Right forelimb (tissue), 1 donor: ENCODE measurements at regions not wholly inside any gene's neighbourhood (a gene's known extent, or its start where the extent isn't known, plus 50 kb on each side); places are given as distances from the start of the nearest gene placed in this dataset.
"Not testable (repeated sequence)": the region's sequence is repeated elsewhere in the genome, so short reads cannot be mapped to it uniquely, and the experiment has no call there.

Experiments
- DNase-seq: peaks from one replicate; pipeline ENCODE4 v3.0.0-alpha.2; 2018

DNA sequence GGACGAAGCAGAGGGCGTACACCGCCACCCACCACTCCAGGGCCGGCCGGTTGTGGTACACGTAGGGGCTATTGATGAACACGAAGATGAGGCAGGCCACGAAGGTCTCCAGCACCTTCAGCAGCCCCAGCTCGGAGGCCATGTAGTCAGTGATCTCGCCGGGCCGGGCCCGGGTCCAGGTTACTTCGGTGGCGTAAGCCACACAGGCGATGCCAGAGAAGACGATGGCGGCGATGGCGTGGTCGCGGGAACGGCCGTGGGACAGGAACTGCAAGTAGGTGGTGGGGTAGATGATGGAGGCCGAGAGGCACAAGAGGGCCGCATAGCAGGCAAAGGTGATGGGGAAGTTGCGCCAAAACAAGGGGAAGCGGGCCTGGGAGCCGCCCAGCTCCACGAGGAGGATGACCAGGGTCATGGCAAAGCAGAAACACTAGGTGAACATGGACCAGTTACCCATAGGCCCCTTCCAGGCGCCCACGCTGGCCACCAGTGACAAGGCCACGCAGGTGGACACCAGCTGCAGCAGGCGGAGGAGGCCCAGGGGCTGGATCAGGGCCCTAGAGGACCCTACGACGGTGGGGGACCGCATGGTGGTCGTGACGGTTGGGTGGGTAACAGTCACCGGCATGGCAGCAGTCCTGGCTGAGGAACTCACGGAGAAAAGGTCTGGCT is 128.4 kb upstream of the FAM98A start:
- no peak for DNase-seq

GRCh38 chr2:33726415-33726814 is 127.3 kb upstream of the FAM98A start:
- DNase-seq: no peak

DNA sequence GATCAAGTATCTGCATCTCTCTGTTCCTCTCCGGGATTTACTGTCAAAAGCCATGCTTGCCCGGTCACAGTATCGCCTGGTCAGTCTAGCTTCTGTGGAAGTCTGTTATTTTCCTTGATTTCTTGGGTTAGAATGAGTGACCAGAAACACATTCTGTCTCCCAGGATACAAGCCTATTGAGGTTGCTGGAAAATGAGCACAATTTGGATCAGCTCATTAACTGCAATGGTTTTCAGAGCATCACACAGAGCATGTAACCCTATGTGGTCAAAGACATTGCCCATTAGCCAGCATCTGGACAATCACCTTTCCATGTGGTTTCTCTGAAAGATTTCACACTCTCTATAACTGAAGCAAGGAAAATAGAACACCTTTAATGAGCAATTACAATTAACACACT is 124.2 kb upstream of the FAM98A start:
- no peak for DNase-seq

- no peak for DNase-seq
Observed at GRCh38 chr2:33719067-33719466, 120.0 kb upstream of the FAM98A start.

DNA sequence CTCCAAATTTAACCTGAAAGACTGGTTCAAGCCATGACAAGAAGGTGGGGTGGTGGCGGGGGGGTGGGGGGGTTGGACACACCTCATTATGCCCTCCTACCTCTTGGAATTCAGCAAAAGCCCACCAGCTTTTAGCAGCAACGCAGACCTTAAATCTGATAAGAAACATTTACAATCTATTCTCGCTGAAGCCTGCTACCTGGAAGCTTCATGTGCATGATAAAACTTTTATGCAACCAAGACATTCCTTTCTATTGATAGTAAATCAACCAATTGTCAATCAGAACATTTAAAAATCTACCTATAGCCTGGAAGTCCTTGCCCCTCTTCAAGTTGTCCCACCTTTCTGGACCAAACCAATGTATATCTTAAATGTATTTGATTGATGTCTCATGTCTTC is 113.6 kb upstream of the FAM98A start:
- no peak for DNase-seq

GRCh38 chr2:33709951-33710350 is 110.9 kb upstream of the FAM98A start:
- DNase-seq: no peak

DNA sequence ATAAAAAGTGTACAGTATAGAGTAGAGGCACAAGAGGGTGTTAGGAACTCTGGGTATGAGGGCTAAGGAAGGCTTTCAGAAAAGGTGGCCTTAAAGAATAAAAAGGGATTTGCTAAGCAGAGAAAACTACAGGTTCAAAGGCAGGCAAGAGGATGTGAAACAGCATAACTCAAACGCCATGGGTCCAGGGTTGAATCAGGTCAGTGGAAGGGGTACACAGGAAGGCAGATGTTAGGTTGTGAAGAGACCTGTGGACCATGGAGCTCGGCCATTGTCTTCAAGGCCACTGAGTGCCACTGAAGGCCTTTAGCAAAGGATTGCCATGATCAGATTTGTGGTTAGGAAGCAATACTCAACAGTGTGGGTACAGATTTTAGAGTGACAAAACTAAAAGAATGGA is 108.2 kb upstream of the FAM98A start:
- DNase-seq: no peak

- no peak for DNase-seq
Observed at GRCh38 chr2:33706410-33706809, 107.3 kb upstream of the FAM98A start.

- no peak for DNase-seq
Observed at GRCh38 chr2:33704406-33704855, 105.3 kb upstream of the FAM98A start.

DNA sequence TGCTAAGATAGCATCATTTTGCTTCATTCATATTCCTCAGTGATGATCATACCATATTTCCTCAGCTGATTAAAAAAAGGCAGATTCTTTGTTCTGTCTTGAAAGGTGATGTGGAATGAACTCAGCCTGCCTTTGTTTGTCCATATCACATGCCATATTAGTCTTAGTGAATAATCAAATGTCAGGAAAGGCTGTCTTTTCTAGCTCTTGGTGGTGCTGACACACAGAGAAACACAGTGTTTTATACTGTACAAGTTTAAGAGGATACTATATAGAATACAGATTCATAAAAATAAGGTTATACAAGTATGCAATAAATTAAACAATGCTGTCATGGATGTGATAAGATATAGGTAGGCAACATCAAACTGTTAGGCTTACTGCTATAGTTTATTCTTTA is 97.1 kb upstream of the FAM98A start:
- no peak for DNase-seq

DNA sequence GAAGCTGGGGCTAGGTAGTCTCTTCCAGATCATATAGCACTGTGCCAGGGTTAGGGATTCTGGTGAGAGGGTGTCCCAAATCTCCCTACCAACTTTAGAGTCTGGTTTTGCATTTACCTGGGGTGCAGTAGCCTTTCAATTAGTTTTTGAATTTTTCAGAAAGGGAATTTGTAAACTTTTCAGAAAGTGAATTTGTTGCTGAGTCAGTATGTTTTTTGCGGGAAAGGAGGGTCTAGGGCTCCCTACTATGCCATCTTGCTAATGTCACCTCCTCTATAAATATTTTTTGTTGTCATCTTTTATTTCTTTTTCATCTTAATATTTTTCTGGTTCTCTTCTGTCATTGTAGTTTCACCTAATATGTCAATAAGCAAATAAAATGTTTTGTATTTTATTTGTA is 95.8 kb upstream of the FAM98A start:
- DNase-seq: no peak

- DNase-seq: not testable (repeated sequence)
Observed at GRCh38 chr2:33690686-33691085, 91.6 kb upstream of the FAM98A start.

GRCh38 chr2:33681364-33681757 is 82.3 kb upstream of the FAM98A start:
- no peak for DNase-seq

GRCh38 chr2:33680644-33681363 is 81.7 kb upstream of the FAM98A start:
- no peak for DNase-seq

DNA sequence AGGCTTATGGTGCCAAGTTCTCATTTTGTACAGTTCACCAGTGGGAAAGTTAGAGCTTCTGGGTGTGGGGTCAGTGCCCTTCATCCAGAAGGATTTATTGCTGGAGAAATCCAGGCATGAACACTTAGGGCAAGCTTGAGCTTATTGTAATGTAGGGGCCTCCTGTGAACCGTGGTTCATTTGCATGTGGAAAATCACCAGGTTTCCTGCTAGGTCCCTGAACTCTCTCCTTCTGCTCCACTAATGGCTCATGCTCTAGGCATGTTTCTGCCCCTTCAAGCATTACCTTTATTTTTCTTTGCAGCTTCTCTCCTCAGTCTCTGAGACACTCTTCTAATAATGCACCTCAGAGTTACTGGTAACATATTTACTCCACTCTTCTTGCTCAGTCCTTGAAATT is 79.3 kb upstream of the FAM98A start:
- DNase-seq: no peak

GRCh38 chr2:33673937-33674336 is 74.8 kb upstream of the FAM98A start:
- DNase-seq: no peak

- no peak for DNase-seq
Observed at GRCh38 chr2:33672896-33673295, 73.8 kb upstream of the FAM98A start.

- no peak for DNase-seq
Observed at GRCh38 chr2:33672389-33672788, 73.3 kb upstream of the FAM98A start.

GRCh38 chr2:33671198-33671597 is 72.1 kb upstream of the FAM98A start:
- DNase-seq: no peak

DNA sequence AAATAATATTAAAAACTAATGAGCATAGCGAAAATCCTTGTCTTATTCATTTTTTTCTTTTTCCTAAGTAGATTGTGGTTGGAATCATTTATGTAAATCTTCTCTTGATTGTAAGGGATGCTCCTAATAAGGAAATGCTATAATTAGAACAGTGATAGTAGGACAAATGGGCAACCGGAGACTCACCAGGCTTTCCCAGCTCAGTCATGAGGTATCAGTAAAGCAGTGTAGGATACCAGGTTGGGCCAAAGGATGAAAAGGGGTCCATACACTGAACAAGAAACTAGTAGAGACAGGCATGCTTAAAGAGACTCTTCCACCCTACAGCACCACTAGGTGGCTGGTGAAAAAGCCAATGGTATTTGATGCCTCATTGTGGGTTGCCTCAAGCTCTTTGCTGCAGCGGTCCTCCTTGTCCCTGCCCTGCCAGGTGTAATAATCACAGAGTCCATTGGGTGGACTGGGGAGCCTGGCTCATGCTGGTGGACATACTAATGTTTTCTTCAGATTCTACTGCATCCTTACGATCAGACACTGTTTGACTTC is 71.4 kb upstream of the FAM98A start:
- no peak for DNase-seq

DNA sequence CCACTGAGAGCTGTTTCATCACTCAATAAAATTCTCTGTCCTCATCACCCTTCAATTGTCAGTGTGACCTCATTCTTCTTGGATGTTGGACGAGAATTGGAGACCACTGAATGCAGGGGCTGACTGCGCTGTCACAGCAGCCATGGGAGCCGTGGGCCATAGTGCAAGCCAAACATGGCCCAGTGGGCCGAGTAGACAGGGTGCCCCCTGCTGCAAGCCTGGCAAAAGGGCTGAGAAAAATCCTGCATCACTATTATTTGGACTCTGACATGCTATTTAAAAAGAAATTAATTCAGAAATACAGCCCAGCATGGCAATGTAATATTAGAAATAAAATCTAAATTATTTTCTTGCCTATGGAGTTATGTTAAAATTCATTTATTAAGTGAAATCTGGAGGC is 67.8 kb upstream of the FAM98A start:
- DNase-seq: no peak

DNA sequence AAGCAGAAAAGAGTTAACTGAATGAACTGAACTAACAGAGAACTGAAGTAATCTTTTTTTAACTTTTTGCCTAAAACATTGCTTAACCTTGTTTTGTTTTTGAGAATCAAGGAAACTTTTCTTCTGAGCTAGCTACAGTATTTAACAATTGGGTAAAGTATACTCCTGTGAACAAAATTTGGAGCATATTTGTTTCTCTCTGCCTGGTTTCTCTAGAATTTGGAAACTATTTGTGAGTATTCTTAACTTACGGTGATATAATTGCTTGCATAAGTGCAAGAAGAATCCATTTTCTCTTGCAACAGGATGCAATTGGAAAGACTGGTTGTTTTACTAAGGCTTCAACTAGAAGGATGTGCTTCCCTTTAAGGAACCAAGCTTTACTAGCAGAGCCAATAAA is 65.9 kb upstream of the FAM98A start:
- no peak for DNase-seq

- no peak for DNase-seq
Observed at GRCh38 chr2:33660416-33661123, 61.5 kb upstream of the FAM98A start.
